HUES6 (cell line): ENCODE measurements at regions not wholly inside any gene's neighbourhood (a gene's known extent, or its start where the extent isn't known, plus 50 kb on each side); places are given as distances from the start of the nearest gene placed in this dataset.

ENCODE experiments used
- H3K27ac ChIP-seq: 2 replicates; pipeline ENCODE4 v1.7.0; 2013; ENCODE audit warnings: low read depth, mild to moderate bottlenecking, low read length, inconsistent platforms
- H3K27me3 ChIP-seq: 2 replicates; pipeline ENCODE4 v1.6.1; 2013; ENCODE audit warnings: low read length; ENCODE audit not compliant: control insufficient read depth, insufficient read depth
- H3K36me3 ChIP-seq: 2 replicates; pipeline ENCODE4 v1.6.1; 2013; ENCODE audit warnings: low read length; ENCODE audit not compliant: control insufficient read depth, insufficient read depth
- H3K4me1 ChIP-seq: 2 replicates; pipeline ENCODE4 v1.6.1; 2013; ENCODE audit warnings: low read length; ENCODE audit not compliant: control insufficient read depth, insufficient read depth
- H3K4me3 ChIP-seq: 2 replicates; pipeline ENCODE4 v1.5.1; 2013; ENCODE audit warnings: low read depth, low read length
- H3K9ac ChIP-seq: one replicate; pipeline ENCODE4 v1.6.1; 2013; ENCODE audit warnings: mild to moderate bottlenecking, low read length
- H3K9me3 ChIP-seq: 2 replicates; pipeline ENCODE4 v1.6.1; 2013; ENCODE audit warnings: low read depth, low read length; ENCODE audit not compliant: control insufficient read depth, insufficient read depth

DNA sequence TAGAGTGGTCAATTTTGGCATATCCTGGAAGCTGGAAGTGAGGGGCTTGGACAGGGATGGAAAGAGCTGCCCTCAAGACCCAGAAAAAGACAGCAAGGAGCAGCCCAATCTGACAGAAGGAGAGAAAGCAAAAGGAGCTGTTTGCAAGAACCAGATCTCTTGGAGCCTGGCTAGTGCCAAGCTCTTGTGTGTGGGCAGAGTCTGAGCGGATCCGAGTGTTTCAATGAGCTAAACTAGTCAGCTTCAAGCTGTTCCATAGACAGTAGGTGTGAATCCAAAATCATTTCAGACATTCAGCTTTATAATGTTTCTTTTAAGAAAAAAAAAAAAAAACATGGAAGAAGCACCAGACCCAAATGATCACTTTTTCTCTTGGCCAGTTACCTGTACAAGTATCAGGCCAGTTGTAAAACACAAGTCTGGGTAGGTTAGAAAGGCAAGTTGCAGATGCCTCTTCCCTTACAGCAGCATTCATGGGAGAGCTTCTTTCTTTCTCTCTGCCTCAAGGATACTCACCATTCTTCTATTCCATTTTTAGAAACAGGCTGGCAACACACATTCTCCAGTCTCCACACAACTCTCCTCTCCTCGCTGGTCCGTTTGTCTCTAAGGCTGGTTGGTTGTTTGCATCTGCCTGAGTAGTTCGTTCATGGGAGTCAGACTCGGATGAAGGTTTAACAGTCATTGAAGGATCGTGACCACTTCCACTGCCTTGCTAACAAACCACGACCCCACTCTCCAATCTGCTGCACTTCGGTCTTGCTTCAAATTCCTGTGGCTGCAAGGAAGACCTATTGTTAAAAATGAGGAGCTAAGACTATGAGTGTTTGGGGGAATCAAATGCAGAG lies 105.2 kb upstream of the GATB start:
- H3K27ac ChIP-seq = no peak overlapping the region
- H3K27me3 ChIP-seq = no peaks in the 10 kb centered on the region
- no peaks in the 10 kb centered on the region for H3K36me3 ChIP-seq
- no peak overlapping the region for H3K4me3 ChIP-seq
- H3K9me3 ChIP-seq = peaks cover 9% of the 10 kb centered on the region
- H3K4me1 ChIP-seq = no peaks in the 10 kb centered on the region
- H3K9ac ChIP-seq = no peak overlapping the region

DNA sequence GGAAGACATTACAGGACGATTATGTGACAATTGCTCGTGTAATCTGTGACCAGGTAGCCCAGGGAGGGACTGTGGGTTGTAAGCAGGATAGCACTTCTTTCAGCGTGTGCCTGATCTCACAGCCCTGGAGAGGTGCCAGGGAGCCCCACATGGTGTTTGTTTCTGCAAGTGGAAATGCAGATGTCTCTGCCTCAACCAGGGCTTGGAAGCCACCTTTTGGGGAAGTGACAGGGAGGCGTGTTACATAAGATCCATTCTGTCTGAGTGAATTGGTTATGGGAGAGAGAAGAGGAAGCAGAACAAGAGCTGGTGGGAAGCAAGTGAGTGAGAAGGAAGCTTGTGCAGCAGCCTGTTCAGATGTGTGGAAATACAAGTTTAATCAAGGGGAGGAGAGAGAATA lies 104.5 kb upstream of the GATB start:
- H3K36me3 ChIP-seq = no peaks in the 10 kb centered on the region
- H3K4me1 ChIP-seq = no peaks in the 10 kb centered on the region
- H3K27me3 ChIP-seq = no peaks in the 10 kb centered on the region
- H3K27ac ChIP-seq = no peak overlapping the region
- H3K4me3 ChIP-seq = no peak overlapping the region
- H3K9ac ChIP-seq = no peak overlapping the region
- peaks cover 9% of the 10 kb centered on the region for H3K9me3 ChIP-seq

DNA sequence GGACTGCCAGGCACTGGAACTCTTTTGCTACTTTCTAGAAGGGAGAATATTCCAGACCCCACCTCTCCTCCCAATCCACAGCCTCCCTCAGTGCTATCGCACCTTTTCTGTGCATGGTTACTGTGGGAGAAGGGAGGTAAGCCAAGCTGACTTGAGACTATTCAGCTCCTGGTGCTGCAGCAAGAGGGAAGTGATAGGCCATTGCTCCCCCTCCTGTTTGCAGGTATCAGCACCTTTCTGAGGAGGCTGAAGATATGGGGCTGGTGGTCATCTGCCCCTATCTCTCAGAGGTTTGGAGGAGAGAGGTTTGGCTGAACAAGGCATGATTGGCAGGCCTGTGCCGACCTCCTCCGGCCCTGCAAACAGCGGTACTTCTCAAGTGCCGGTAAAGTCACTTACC lies 103.3 kb upstream of the GATB start:
- Histone ChIP-seq H3K9ac (no peak overlapping the region), H3K36me3 (no peaks in the 10 kb centered on the region), H3K4me3 (no peak overlapping the region), H3K27ac (no peak overlapping the region), H3K4me1 (no peaks in the 10 kb centered on the region), H3K9me3 (peaks cover 9% of the 10 kb centered on the region), H3K27me3 (no peaks in the 10 kb centered on the region; the same call in 1 of the 2 replicates)

DNA sequence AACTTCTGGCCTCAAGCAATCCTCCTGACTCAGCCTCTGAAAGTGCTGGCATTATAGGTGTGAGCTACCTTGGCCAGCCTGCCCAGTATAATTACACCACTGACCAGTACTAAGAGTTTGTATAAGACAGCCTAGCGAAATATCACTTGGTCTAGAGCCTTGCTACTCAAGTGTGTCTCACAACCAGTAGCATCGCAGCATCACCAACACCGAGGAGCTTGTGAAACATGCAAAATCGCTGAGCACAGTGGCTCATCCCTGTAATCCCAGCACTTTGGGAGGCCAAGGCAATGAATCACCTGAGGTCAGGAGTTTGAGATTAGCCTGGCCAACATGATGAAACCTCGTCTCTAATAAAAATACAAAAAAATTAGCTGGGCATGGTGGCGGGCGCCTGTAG lies 102.0 kb upstream of the GATB start:
- Histone ChIP-seq H3K4me1 (no peaks in the 10 kb centered on the region), H3K4me3 (no peak overlapping the region), H3K9ac (no peak overlapping the region), H3K9me3 (peaks cover 6% of the 10 kb centered on the region), H3K27ac (no peak overlapping the region), H3K36me3 (no peaks in the 10 kb centered on the region), H3K27me3 (no peaks in the 10 kb centered on the region; the same call in 1 of the 2 replicates)

GRCh38 chr4:151860561-151861093 lies 99.8 kb upstream of the GATB start:
- Histone ChIP-seq H3K9ac (no peak overlapping the region), H3K4me1 (no peaks in the 10 kb centered on the region), H3K9me3 (no peaks in the 10 kb centered on the region), H3K4me3 (no peak overlapping the region), H3K27ac (no peak overlapping the region), H3K27me3 (no peaks in the 10 kb centered on the region; the same call in 1 of the 2 replicates), H3K36me3 (no peaks in the 10 kb centered on the region)

- Histone ChIP-seq H3K9me3 (no peaks in the 10 kb centered on the region), H3K4me3 (no peak overlapping the region), H3K9ac (no peak overlapping the region), H3K4me1 (no peaks in the 10 kb centered on the region), H3K36me3 (no peaks in the 10 kb centered on the region), H3K27me3 (no peaks in the 10 kb centered on the region; the same call in 1 of the 2 replicates), H3K27ac (no peak overlapping the region)
Observed at GRCh38 chr4:151859641-151860040, 98.8 kb upstream of the GATB start.

GRCh38 chr4:151858356-151858755 lies 97.5 kb upstream of the GATB start:
- Histone ChIP-seq H3K9me3 (no peaks in the 10 kb centered on the region), H3K4me3 (no peak overlapping the region), H3K27me3 (no peaks in the 10 kb centered on the region; the same call in 1 of the 2 replicates), H3K4me1 (no peaks in the 10 kb centered on the region), H3K27ac (no peak overlapping the region), H3K36me3 (no peaks in the 10 kb centered on the region), H3K9ac (no peak overlapping the region)

DNA sequence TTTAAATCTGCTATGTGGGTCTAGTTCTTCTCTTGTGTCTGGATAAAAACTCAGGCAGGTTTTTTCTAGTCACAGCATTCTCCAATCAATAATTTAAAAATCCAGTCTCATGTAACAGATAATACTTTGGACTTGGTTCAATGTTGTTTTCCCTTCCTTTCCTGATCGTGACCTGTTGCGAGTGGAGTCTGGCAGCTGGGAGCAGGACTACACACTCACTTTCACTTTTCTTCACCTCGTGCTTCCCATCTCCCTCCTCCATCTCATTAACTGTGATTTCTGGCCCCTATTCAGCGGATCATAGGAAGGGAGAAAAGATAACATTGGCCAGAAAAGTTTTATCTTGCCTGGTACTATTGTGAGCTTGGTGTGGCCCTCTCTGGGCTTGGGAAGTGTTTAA lies 96.6 kb upstream of the GATB start:
- no peaks in the 10 kb centered on the region for H3K36me3 ChIP-seq
- H3K4me1 ChIP-seq = no peaks in the 10 kb centered on the region
- no peak overlapping the region for H3K27ac ChIP-seq
- no peaks in the 10 kb centered on the region; the same call in 1 of the 2 replicates for H3K27me3 ChIP-seq
- H3K4me3 ChIP-seq = no peak overlapping the region
- H3K9ac ChIP-seq = no peak overlapping the region
- H3K9me3 ChIP-seq = no peaks in the 10 kb centered on the region

DNA sequence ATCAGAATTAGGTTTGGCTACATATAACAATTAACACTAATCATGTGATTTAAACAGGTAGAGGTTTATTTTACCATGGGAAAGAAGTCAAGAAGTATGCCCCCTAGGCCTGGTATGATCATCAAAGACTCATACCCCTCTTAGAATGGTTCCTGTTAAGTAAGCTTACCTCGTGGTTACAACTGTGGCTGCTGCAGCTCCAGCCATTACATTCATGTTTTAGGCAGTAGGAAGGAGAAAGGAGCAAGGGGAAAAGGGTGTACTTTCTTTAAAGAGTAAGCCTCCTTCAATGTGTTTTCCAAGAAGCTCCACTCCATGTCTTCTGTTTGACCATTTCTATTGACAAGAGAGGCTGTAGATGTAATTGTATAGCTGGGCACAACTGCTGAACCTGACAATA lies 94.9 kb upstream of the GATB start:
- H3K36me3 ChIP-seq = no peaks in the 10 kb centered on the region
- no peak overlapping the region for H3K27ac ChIP-seq
- no peak overlapping the region for H3K4me3 ChIP-seq
- no peak overlapping the region for H3K9ac ChIP-seq
- H3K27me3 ChIP-seq = no peaks in the 10 kb centered on the region; the same call in 1 of the 2 replicates
- no peaks in the 10 kb centered on the region for H3K4me1 ChIP-seq
- no peaks in the 10 kb centered on the region for H3K9me3 ChIP-seq

DNA sequence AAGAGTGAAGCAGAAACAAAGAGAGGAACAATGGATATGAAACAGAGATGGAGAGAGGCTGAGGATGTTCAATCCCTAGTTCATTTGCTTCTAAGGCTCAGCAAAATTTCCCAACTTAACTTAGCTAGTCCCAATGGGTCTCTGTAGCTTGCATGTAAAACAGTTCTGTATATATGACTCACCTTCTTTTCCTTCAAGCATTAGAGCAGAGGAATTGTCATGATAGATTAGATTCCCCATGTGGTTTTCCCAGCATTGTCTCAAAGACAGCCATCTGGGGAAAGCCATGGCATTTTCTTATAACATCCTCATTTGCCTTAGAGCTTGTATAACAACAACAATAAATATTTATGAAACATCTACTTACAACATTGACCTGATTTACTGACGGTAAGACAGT lies 93.9 kb upstream of the GATB start:
- Histone ChIP-seq H3K36me3 (no peaks in the 10 kb centered on the region), H3K4me1 (no peaks in the 10 kb centered on the region), H3K9me3 (no peaks in the 10 kb centered on the region), H3K27ac (no peak overlapping the region), H3K9ac (no peak overlapping the region), H3K27me3 (no peaks in the 10 kb centered on the region; the same call in 1 of the 2 replicates), H3K4me3 (no peak overlapping the region)

DNA sequence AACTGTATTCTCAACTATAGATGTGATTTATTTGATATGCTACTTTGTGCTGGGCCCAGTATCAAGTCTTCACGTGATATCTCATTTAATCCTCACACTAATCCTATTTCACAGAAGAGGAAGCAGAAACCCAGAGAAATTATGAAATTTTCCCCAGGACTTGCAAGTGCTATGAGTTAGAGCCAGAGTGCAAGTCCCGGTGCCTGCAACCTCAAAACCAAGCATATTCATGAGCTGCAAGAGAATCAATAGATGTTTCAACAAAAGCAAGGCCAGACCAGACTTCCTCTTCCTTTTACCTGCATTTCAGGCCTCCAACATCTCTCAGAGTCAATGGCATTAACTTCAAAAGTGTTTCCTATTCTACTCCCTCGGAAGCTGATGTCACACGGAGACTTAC lies 92.2 kb upstream of the GATB start:
- H3K27ac ChIP-seq = no peak overlapping the region

More for the DNA sequence above, 92.2 kb upstream of the GATB start:
- no peaks in the 10 kb centered on the region for H3K4me1 ChIP-seq
- no peaks in the 10 kb centered on the region for H3K9me3 ChIP-seq
- no peaks in the 10 kb centered on the region for H3K36me3 ChIP-seq
- H3K27me3 ChIP-seq = no peaks in the 10 kb centered on the region
- H3K9ac ChIP-seq = no peak overlapping the region
- no peak overlapping the region for H3K4me3 ChIP-seq
